ENCODE measurements at regions not wholly inside any gene's neighbourhood (a gene's known extent, or its start where the extent isn't known, plus 50 kb on each side); places are given as distances from the start of the nearest gene placed in this dataset.

- TF ChIP-seq CTCF (conservative IDR thresholded peaks at IDR 0.05) = no peak
- no peak overlapping the region for H3K27ac ChIP-seq
These were observed 452.6 kb upstream of the KLF12 start for GRCh38 chr13:74586847-74587246.

- H3K27ac ChIP-seq = no peak overlapping the region
- TF ChIP-seq CTCF (conservative IDR thresholded peaks at IDR 0.05) = no peak
These were observed 442.2 kb upstream of the KLF12 start for GRCh38 chr13:74576420-74576819.

- no peak for TF ChIP-seq CTCF (conservative IDR thresholded peaks at IDR 0.05)
- no peak overlapping the region for H3K27ac ChIP-seq
These were observed 441.5 kb upstream of the KLF12 start for GRCh38 chr13:74575729-74576125.

GRCh38 chr13:74574964-74575728, 440.9 kb upstream of the KLF12 start:
- no peak overlapping the region for H3K27ac ChIP-seq
- TF ChIP-seq CTCF (conservative IDR thresholded peaks at IDR 0.05) = 0 out of 2 replicates have a peak, but pooled peaks have one; percentile 16

GRCh38 chr13:74573654-74574053, 439.4 kb upstream of the KLF12 start:
- H3K27ac ChIP-seq = no peak overlapping the region
- TF ChIP-seq CTCF (conservative IDR thresholded peaks at IDR 0.05) = no peak; the same call in 1 of the 2 replicates

GRCh38 chr13:74571811-74572210, 437.6 kb upstream of the KLF12 start:
- H3K27ac ChIP-seq = no peak overlapping the region
- TF ChIP-seq CTCF (conservative IDR thresholded peaks at IDR 0.05) = no peak

- no peak for TF ChIP-seq CTCF (conservative IDR thresholded peaks at IDR 0.05)
- no peak overlapping the region for H3K27ac ChIP-seq
These were observed 436.6 kb upstream of the KLF12 start for GRCh38 chr13:74570834-74571233.
